GM21717 (cell line): ENCODE measurements at regions not wholly inside any gene's neighbourhood (a gene's known extent, or its start where the extent isn't known, plus 50 kb on each side); places are given as distances from the start of the nearest gene placed in this dataset.

Experiments
- ATAC-seq: cut with Tn5 transposase; IDR thresholded peaks from one replicate; pipeline ENCODE4 v1.9.1; 2021; ENCODE audit warnings: mild to moderate bottlenecking, moderate library complexity; ENCODE audit not compliant: unreplicated experiment

- no peak for ATAC-seq
These were observed 435.1 kb downstream of the MTX2 start for GRCh38 chr2:176704282-176704858.

GRCh38 chr2:176709149-176709951 is 440.1 kb downstream of the MTX2 start:
- no peak for ATAC-seq

- no peak for ATAC-seq
These were observed 440.7 kb downstream of the MTX2 start for GRCh38 chr2:176709991-176710390.

GRCh38 chr2:176710657-176711186 is 441.5 kb downstream of the MTX2 start:
- ATAC-seq, result no peak

GRCh38 chr2:176725873-176726645 is 456.8 kb downstream of the MTX2 start:
- no peak for ATAC-seq

GRCh38 chr2:176727696-176728095 is 458.5 kb downstream of the MTX2 start:
- no peak for ATAC-seq

- ATAC-seq, result no peak
These were observed 460.7 kb downstream of the MTX2 start for GRCh38 chr2:176729706-176730569.

GRCh38 chr2:176732780-176733179 is 463.5 kb downstream of the MTX2 start:
- ATAC-seq, result no peak

GRCh38 chr2:176733698-176734430 is 464.6 kb downstream of the MTX2 start:
- peak; percentile 46 for ATAC-seq

GRCh38 chr2:176734868-176735267 is 465.6 kb downstream of the MTX2 start:
- no peak for ATAC-seq

- ATAC-seq, result no peak
These were observed 470.3 kb upstream of the HNRNPA3 start for GRCh38 chr2:176742271-176742670.

GRCh38 chr2:176743671-176744070 is 468.9 kb upstream of the HNRNPA3 start:
- no peak for ATAC-seq

- no peak for ATAC-seq
These were observed 468.4 kb upstream of the HNRNPA3 start for GRCh38 chr2:176744146-176744545.

GRCh38 chr2:176745543-176746200 is 466.9 kb upstream of the HNRNPA3 start:
- peak; percentile 84 for ATAC-seq

- ATAC-seq, result no peak
These were observed 466.2 kb upstream of the HNRNPA3 start for GRCh38 chr2:176746411-176746810.

- no peak for ATAC-seq
These were observed 465.1 kb upstream of the HNRNPA3 start for GRCh38 chr2:176747506-176747905.

- no peak for ATAC-seq
These were observed 464.7 kb upstream of the HNRNPA3 start for GRCh38 chr2:176747928-176748327.

GRCh38 chr2:176748662-176749061 is 463.9 kb upstream of the HNRNPA3 start:
- no peak for ATAC-seq
